K562 (cell line): ENCODE measurements at regions not wholly inside any gene's neighbourhood (a gene's known extent, or its start where the extent isn't known, plus 50 kb on each side); places are given as distances from the start of the nearest gene placed in this dataset.

Source experiments
- EP300 ChIP-seq: IDR thresholded peaks from 2 replicates; pipeline ENCODE4 v1.6.1; 2012; ENCODE audit warnings: low read length, improper control_type of control experiment
- GMEB1 ChIP-seq: fragments of 250-450 bp; sonication (Bioruptor Pico); IDR thresholded peaks from 2 replicates; pipeline ENCODE4 v1.4.0; 2020; ENCODE audit warnings: mild to moderate bottlenecking
- PHB ChIP-seq: fragments of 250-450 bp; sonication (Bioruptor Pico); IDR thresholded peaks from 2 replicates; pipeline ENCODE4 v1.5.0; 2021

GRCh38 chr10:125495386-125495785, 187.6 kb downstream of the TEX36 start:
- no peak for TF ChIP-seq PHB (CRISPR knock-in tag)
- TF ChIP-seq GMEB1 = no peak
- TF ChIP-seq EP300 = no peak
